ENCODE measurements at regions not wholly inside any gene's neighbourhood (a gene's known extent, or its start where the extent isn't known, plus 50 kb on each side); places are given as distances from the start of the nearest gene placed in this dataset.

DNA sequence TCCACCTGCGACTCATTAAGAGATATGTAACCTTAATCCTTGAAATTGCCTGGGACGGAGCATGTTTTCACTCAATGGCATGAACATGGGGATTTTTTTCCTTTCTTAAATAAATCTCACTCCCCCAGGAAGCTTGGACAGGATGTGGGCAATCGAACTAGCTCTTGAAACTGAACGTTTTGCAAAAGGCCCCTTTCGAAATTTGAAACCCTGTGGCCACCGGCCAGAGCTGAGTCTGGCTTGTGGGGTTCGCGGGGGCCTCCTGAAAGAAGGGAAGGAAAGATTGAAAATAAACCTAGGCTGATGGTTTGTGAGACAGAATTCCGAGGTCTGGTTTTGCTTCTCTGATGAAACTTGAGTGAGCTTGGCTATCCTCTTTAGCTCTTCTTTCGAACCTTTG lies 101.4 kb upstream of the RTL1 start:
- no peak overlapping the region for H2AFZ ChIP-seq (ENCODE audit: low read depth, low read length)
- H3K27me3 ChIP-seq (ENCODE audit: insufficient read depth, low read length) = no peaks in the 10 kb centered on the region
- H3K27ac Mint-ChIP-seq (ENCODE audit: unreplicated experiment) = peak overlapping the region; percentile 89
- peaks cover 26% of the 10 kb centered on the region for H3K79me2 ChIP-seq (ENCODE audit: insufficient read depth, low read length)
- no peak overlapping the region for H3K4me3 ChIP-seq (ENCODE audit: insufficient read depth, low read depth, low read length)
- no peaks in the 10 kb centered on the region for H3K9me3 ChIP-seq (ENCODE audit: insufficient read depth, low read depth, low read length)
- peaks cover 13% of the 10 kb centered on the region for H3K36me3 Mint-ChIP-seq (ENCODE audit: low read depth, unreplicated experiment)
- no peak overlapping the region for H3K9ac ChIP-seq (ENCODE audit: low read length)
- H3K4me1 ChIP-seq (ENCODE audit: insufficient read depth, low read length) = peaks cover 23% of the 10 kb centered on the region
- H3K4me1 Mint-ChIP-seq (ENCODE audit: low read depth, unreplicated experiment) = peaks cover 25% of the 10 kb centered on the region
- peaks cover 11% of the 10 kb centered on the region for H3K9me3 Mint-ChIP-seq (ENCODE audit: unreplicated experiment)
- H3K36me3 ChIP-seq (ENCODE audit: insufficient read depth, low read length) = peaks cover 20% of the 10 kb centered on the region
- no peak overlapping the region for H3K4me3 Mint-ChIP-seq (ENCODE audit: unreplicated experiment)
- peak overlapping the region; percentile 33 for H3K4me2 ChIP-seq (ENCODE audit: low read length)
- H4K20me1 ChIP-seq (ENCODE audit: insufficient read depth, low read length) = peaks cover 89% of the 10 kb centered on the region
- H3K27me3 Mint-ChIP-seq (ENCODE audit: low read depth, unreplicated experiment) = no peaks in the 10 kb centered on the region
- FAIRE-seq = no peak
- H3K27ac ChIP-seq (ENCODE audit: low read depth, low read length) = no peak overlapping the region
- DNase-seq (ENCODE audit: low read depth) = peak; percentile 73
- no peak for TF ChIP-seq CTCF (IDR thresholded peaks at IDR 0.05; ENCODE audit: insufficient read depth, low read depth, low read length)
- no peak for TF ChIP-seq EZH2 (IDR thresholded peaks at IDR 0.05; ENCODE audit: insufficient read depth, low read length)

- no peak for TF ChIP-seq CTCF (IDR thresholded peaks at IDR 0.05; ENCODE audit: insufficient read depth, low read depth, low read length)
- no peak for TF ChIP-seq EZH2 (IDR thresholded peaks at IDR 0.05; ENCODE audit: insufficient read depth, low read length)
- no peak overlapping the region for H3K4me3 ChIP-seq (ENCODE audit: insufficient read depth, low read depth, low read length)
- no peak overlapping the region for H2AFZ ChIP-seq (ENCODE audit: low read depth, low read length)
- peak overlapping the region; percentile 33 for H3K4me2 ChIP-seq (ENCODE audit: low read length)
- peaks cover 25% of the 10 kb centered on the region for H3K4me1 Mint-ChIP-seq (ENCODE audit: low read depth, unreplicated experiment)
- H3K36me3 Mint-ChIP-seq (ENCODE audit: low read depth, unreplicated experiment) = peaks cover 13% of the 10 kb centered on the region
- H3K9me3 Mint-ChIP-seq (ENCODE audit: unreplicated experiment) = peaks cover 12% of the 10 kb centered on the region
- no peak overlapping the region for H3K27ac ChIP-seq (ENCODE audit: low read depth, low read length)
- DNase-seq (ENCODE audit: low read depth) = no peak
- no peaks in the 10 kb centered on the region for H3K9me3 ChIP-seq (ENCODE audit: insufficient read depth, low read depth, low read length)
- FAIRE-seq = no peak
- no peak overlapping the region for H3K4me3 Mint-ChIP-seq (ENCODE audit: unreplicated experiment)
- no peaks in the 10 kb centered on the region for H3K27me3 ChIP-seq (ENCODE audit: insufficient read depth, low read length)
- H3K36me3 ChIP-seq (ENCODE audit: insufficient read depth, low read length) = peaks cover 20% of the 10 kb centered on the region
- H3K9ac ChIP-seq (ENCODE audit: low read length) = no peak overlapping the region
- no peaks in the 10 kb centered on the region for H3K27me3 Mint-ChIP-seq (ENCODE audit: low read depth, unreplicated experiment)
- peaks cover 30% of the 10 kb centered on the region for H3K79me2 ChIP-seq (ENCODE audit: insufficient read depth, low read length)
- H3K4me1 ChIP-seq (ENCODE audit: insufficient read depth, low read length) = peaks cover 23% of the 10 kb centered on the region
- peak overlapping the region; percentile 89 for H3K27ac Mint-ChIP-seq (ENCODE audit: unreplicated experiment)
- peaks cover 90% of the 10 kb centered on the region for H4K20me1 ChIP-seq (ENCODE audit: insufficient read depth, low read length)
These were observed 101.9 kb upstream of the RTL1 start for GRCh38 chr14:101005447-101005846.

DNA sequence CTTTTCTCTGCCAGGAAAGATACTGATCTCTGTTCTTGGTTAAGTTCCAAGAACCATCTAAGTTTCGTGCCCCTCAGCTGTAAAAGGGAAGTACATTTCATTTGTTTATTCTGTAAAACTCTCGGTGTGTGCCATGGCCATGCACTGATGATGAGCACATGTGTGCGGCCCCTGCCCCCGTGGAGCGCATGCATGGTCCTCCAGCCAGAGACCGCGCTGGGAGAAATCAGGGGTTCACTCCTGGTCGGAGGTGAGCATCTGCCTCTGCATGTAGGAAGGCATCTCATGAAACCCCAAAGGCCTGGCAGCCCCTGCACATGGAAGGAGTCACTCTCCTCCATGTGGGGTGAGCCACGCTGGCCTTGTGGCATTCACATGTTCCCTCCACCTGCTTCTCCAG lies 102.5 kb upstream of the RTL1 start:
- FAIRE-seq = no peak
- Histone ChIP-seq H3K27me3 (ENCODE audit: insufficient read depth, low read length) (no peaks in the 10 kb centered on the region), H3K36me3 (ENCODE audit: insufficient read depth, low read length) (peaks cover 20% of the 10 kb centered on the region), H3K27ac (ENCODE audit: low read depth, low read length) (no peak overlapping the region), H4K20me1 (ENCODE audit: insufficient read depth, low read length) (peaks cover 88% of the 10 kb centered on the region), H3K4me1 (ENCODE audit: insufficient read depth, low read length) (peaks cover 23% of the 10 kb centered on the region), H3K9me3 (ENCODE audit: insufficient read depth, low read depth, low read length) (no peaks in the 10 kb centered on the region), H3K9ac (ENCODE audit: low read length) (no peak overlapping the region), H3K4me2 (ENCODE audit: low read length) (no peak overlapping the region), H3K79me2 (ENCODE audit: insufficient read depth, low read length) (peaks cover 30% of the 10 kb centered on the region), H3K4me3 (ENCODE audit: insufficient read depth, low read depth, low read length) (no peak overlapping the region), H2AFZ (ENCODE audit: low read depth, low read length) (no peak overlapping the region)
- H3K27ac Mint-ChIP-seq (ENCODE audit: unreplicated experiment) = peak overlapping the region; percentile 41
- no peak overlapping the region for H3K4me3 Mint-ChIP-seq (ENCODE audit: unreplicated experiment)
- TF ChIP-seq EZH2 (IDR thresholded peaks at IDR 0.05; ENCODE audit: insufficient read depth, low read length) (no peak), CTCF (IDR thresholded peaks at IDR 0.05; ENCODE audit: insufficient read depth, low read depth, low read length) (no peak)
- DNase-seq (ENCODE audit: low read depth) = no peak
- H3K36me3 Mint-ChIP-seq (ENCODE audit: low read depth, unreplicated experiment) = peaks cover 14% of the 10 kb centered on the region
- peaks cover 25% of the 10 kb centered on the region for H3K4me1 Mint-ChIP-seq (ENCODE audit: low read depth, unreplicated experiment)
- peaks cover 11% of the 10 kb centered on the region for H3K9me3 Mint-ChIP-seq (ENCODE audit: unreplicated experiment)
- H3K27me3 Mint-ChIP-seq (ENCODE audit: low read depth, unreplicated experiment) = no peaks in the 10 kb centered on the region

All from astrocyte (in vitro differentiated cells and primary cell).